ENCODE measurements at regions not wholly inside any gene's neighbourhood (a gene's known extent, or its start where the extent isn't known, plus 50 kb on each side); places are given as distances from the start of the nearest gene placed in this dataset.

DNA sequence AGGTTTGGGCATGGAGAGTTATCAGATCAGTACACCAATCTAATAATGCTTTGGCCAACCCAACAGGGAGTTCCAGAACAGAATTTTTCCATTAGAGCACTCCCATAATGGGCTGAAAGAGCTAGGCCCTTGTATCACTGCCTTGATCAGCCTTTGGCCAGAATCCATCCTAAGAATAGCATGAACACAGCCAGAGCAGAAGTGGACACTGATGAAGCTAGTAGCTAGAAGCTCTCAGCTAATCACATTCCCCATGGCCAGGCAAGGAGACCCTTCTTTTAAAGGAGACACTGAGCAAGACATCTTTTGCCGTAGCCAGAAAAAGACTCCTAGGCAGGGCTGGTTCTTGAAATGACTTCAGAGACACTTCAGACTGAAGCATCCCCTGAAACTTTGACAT is 236.0 kb downstream of the RAD51AP2 start:
- Histone ChIP-seq H3F3A (ENCODE audit: insufficient read depth, low read length) (no peaks in the 10 kb centered on the region), H3K27ac (ENCODE audit: low read length) (no peak overlapping the region), H3K9ac (ENCODE audit: low read length) (no peak overlapping the region), H3K27me3 (replicated peaks; ENCODE audit: insufficient read depth, low read length) (no peaks in the 10 kb centered on the region), H3K36me3 (replicated peaks; ENCODE audit: insufficient read depth, low read length) (no peaks in the 10 kb centered on the region), H3K9me2 (replicated peaks; ENCODE audit: insufficient read depth, low read length) (no peaks in the 10 kb centered on the region), H3K79me2 (ENCODE audit: low read length) (no peaks in the 10 kb centered on the region), H3K9me3 (replicated peaks; ENCODE audit: insufficient read depth, low read length) (no peaks in the 10 kb centered on the region), H3K4me3 (ENCODE audit: low read length) (no peak overlapping the region), H2AFZ (ENCODE audit: low read length) (no peak overlapping the region), H4K20me1 (ENCODE audit: insufficient read depth, low read length) (no peaks in the 10 kb centered on the region), H3K4me1 (ENCODE audit: low read length) (no peaks in the 10 kb centered on the region), H3K4me2 (ENCODE audit: low read depth, low read length) (no peak overlapping the region)
- DNase-seq, result no peak
- TF ChIP-seq, protein P1, sequence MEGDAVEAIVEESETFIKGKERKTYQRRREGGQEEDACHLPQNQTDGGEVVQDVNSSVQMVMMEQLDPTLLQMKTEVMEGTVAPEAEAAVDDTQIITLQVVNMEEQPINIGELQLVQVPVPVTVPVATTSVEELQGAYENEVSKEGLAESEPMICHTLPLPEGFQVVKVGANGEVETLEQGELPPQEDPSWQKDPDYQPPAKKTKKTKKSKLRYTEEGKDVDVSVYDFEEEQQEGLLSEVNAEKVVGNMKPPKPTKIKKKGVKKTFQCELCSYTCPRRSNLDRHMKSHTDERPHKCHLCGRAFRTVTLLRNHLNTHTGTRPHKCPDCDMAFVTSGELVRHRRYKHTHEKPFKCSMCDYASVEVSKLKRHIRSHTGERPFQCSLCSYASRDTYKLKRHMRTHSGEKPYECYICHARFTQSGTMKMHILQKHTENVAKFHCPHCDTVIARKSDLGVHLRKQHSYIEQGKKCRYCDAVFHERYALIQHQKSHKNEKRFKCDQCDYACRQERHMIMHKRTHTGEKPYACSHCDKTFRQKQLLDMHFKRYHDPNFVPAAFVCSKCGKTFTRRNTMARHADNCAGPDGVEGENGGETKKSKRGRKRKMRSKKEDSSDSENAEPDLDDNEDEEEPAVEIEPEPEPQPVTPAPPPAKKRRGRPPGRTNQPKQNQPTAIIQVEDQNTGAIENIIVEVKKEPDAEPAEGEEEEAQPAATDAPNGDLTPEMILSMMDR (IDR thresholded peaks at IDR 0.05; ENCODE audit: low read length), result no peak
- TF ChIP-seq EZH2phosphoT487 (IDR thresholded peaks at IDR 0.05; ENCODE audit: low read length) (no peak), EZH2 (optimal IDR thresholded peaks at IDR 0.05; ENCODE audit: low read depth, low read length) (no peak)

DNA sequence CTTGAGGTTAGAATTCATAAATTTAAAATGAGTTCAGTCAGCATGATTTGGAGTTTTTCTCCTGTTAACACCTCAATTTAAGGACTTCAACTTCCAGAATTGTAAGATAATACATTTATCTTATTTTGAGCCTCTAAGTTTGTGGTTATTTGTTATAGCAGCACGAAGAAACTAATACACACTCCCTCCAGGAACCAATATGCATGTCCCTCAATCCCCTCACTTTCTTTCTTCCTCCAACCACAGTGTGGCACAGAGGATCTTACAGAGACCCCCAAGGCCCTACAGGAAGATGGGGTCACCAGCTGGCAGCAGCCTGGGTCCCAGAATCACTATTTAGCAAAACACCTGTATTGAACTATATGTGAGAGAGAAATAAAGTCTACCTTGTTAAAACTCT is 242.0 kb downstream of the RAD51AP2 start:
- H3K9ac ChIP-seq (ENCODE audit: low read length), result no peak overlapping the region
- H3F3A ChIP-seq (ENCODE audit: insufficient read depth, low read length), result no peaks in the 10 kb centered on the region
- no peaks in the 10 kb centered on the region for H3K36me3 ChIP-seq (replicated peaks; ENCODE audit: insufficient read depth, low read length)
- H3K4me2 ChIP-seq (ENCODE audit: low read depth, low read length), result no peak overlapping the region
- no peaks in the 10 kb centered on the region for H3K4me1 ChIP-seq (ENCODE audit: low read length)
- H2AFZ ChIP-seq (ENCODE audit: low read length), result no peak overlapping the region
- TF ChIP-seq, protein P1 (IDR thresholded peaks at IDR 0.05; ENCODE audit: low read length), result no peak
- TF ChIP-seq EZH2phosphoT487 (IDR thresholded peaks at IDR 0.05; ENCODE audit: low read length) (no peak), EZH2 (optimal IDR thresholded peaks at IDR 0.05; ENCODE audit: low read depth, low read length) (no peak)
- no peaks in the 10 kb centered on the region for H3K27me3 ChIP-seq (replicated peaks; ENCODE audit: insufficient read depth, low read length)
- H3K4me3 ChIP-seq (ENCODE audit: low read length), result no peak overlapping the region
- DNase-seq, result no peak
- no peak overlapping the region for H3K27ac ChIP-seq (ENCODE audit: low read length)
- no peaks in the 10 kb centered on the region for H3K9me3 ChIP-seq (replicated peaks; ENCODE audit: insufficient read depth, low read length)
- H3K9me2 ChIP-seq (replicated peaks; ENCODE audit: insufficient read depth, low read length), result no peaks in the 10 kb centered on the region
- H4K20me1 ChIP-seq (ENCODE audit: insufficient read depth, low read length), result no peaks in the 10 kb centered on the region
- no peaks in the 10 kb centered on the region for H3K79me2 ChIP-seq (ENCODE audit: low read length)

DNA sequence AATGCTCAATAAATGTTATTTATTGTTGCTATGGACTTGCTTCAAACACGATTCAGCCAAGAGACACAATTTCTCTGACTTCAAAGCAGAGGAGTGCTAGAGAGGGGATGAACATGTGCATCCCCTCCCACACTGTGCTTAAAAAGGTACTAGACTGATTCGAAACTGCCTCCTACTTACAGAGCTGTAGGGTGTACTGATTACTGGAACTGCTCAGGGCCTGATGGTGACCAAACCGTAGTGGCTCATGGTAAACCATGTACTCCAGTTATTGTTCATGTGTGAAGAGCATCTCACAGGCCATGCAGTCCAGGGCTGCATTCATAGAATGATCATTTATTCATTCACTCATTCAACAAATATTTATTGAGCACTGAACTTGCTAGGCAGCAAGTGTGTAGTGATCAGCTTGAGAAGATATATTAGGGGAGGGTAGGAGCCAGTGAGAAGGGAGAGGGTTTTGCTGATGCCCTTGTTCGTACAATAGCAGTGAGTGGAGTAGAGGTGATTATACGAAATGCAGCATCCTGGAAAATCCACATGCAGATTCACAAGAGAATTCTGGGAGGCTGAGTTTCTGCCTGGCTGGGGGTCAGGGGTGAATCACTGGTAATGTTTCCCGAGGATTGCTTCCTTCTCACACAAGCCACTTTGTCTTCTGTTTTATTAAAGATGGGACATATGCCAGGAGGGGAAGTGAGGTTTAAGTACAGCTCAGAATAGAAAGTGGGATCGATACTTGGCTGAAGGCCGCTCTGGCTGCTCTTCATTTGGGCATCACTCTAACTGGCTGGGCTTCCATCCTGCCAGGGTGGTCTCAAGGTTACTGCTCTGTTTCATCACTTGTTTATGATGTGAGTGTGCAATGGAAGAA is 245.4 kb downstream of the RAD51AP2 start:
- H4K20me1 ChIP-seq (ENCODE audit: insufficient read depth, low read length), result no peaks in the 10 kb centered on the region
- no peak overlapping the region for H3K9ac ChIP-seq (ENCODE audit: low read length)
- no peak for DNase-seq
- H3K79me2 ChIP-seq (ENCODE audit: low read length), result no peaks in the 10 kb centered on the region
- H3K9me3 ChIP-seq (replicated peaks; ENCODE audit: insufficient read depth, low read length), result no peaks in the 10 kb centered on the region
- no peaks in the 10 kb centered on the region for H3K36me3 ChIP-seq (replicated peaks; ENCODE audit: insufficient read depth, low read length)
- H2AFZ ChIP-seq (ENCODE audit: low read length), result no peak overlapping the region
- H3K4me3 ChIP-seq (ENCODE audit: low read length), result no peak overlapping the region
- H3K4me1 ChIP-seq (ENCODE audit: low read length), result no peaks in the 10 kb centered on the region
- no peaks in the 10 kb centered on the region for H3K27me3 ChIP-seq (replicated peaks; ENCODE audit: insufficient read depth, low read length)
- no peaks in the 10 kb centered on the region for H3F3A ChIP-seq (ENCODE audit: insufficient read depth, low read length)
- TF ChIP-seq, protein P1 (IDR thresholded peaks at IDR 0.05; ENCODE audit: low read length), result no peak
- TF ChIP-seq EZH2phosphoT487 (IDR thresholded peaks at IDR 0.05; ENCODE audit: low read length), result no peak
- TF ChIP-seq EZH2 (optimal IDR thresholded peaks at IDR 0.05; ENCODE audit: low read depth, low read length), result no peak
- no peak overlapping the region for H3K27ac ChIP-seq (ENCODE audit: low read length)
- H3K9me2 ChIP-seq (replicated peaks; ENCODE audit: insufficient read depth, low read length), result no peaks in the 10 kb centered on the region
- no peak overlapping the region for H3K4me2 ChIP-seq (ENCODE audit: low read depth, low read length)
